Ishikawa (cell line): ENCODE measurements at regions not wholly inside any gene's neighbourhood (a gene's known extent, or its start where the extent isn't known, plus 50 kb on each side); places are given as distances from the start of the nearest gene placed in this dataset.

Source experiments
- CEBPB ChIP-seq: IDR thresholded peaks from 2 replicates; pipeline ENCODE4 v1.6.1; 2012
- CREB1 ChIP-seq: IDR thresholded peaks from 2 replicates; pipeline ENCODE4 v1.6.1; 2012; ENCODE audit warnings: low read depth
- EGR1 ChIP-seq: IDR thresholded peaks from 2 replicates; pipeline ENCODE4 v1.6.1; 2012
- EP300 ChIP-seq: IDR thresholded peaks from 2 replicates; pipeline ENCODE4 v1.6.1; 2012; ENCODE audit warnings: borderline replicate concordance
- FOXM1 ChIP-seq: IDR thresholded peaks from 2 replicates; pipeline ENCODE4 v1.6.1; 2012; ENCODE audit warnings: low read depth, borderline replicate concordance
- MAX ChIP-seq: IDR thresholded peaks from 2 replicates; pipeline ENCODE4 v1.6.1; 2012
- NFIC ChIP-seq: IDR thresholded peaks from 2 replicates; pipeline ENCODE4 v1.6.1; 2012
- RAD21 ChIP-seq: IDR thresholded peaks from 2 replicates; pipeline ENCODE4 v1.6.1; 2012; ENCODE audit warnings: low read depth
- REST ChIP-seq: IDR thresholded peaks from 2 replicates; pipeline ENCODE4 v1.6.1; 2012; ENCODE audit warnings: low read depth, mild to moderate bottlenecking
- TAF1 ChIP-seq: IDR thresholded peaks from 2 replicates; pipeline ENCODE4 v1.6.1; 2012; ENCODE audit warnings: low read depth, mild to moderate bottlenecking
- TCF12 ChIP-seq: IDR thresholded peaks from 2 replicates; pipeline ENCODE4 v1.6.1; 2012; ENCODE audit warnings: low read depth
- TEAD4 ChIP-seq: IDR thresholded peaks from 2 replicates; pipeline ENCODE4 v1.6.1; 2012
- YY1 ChIP-seq: IDR thresholded peaks from 2 replicates; pipeline ENCODE4 v1.6.1; 2012; ENCODE audit warnings: low read depth
- ZBTB7A ChIP-seq: IDR thresholded peaks from 2 replicates; pipeline ENCODE4 v1.6.1; 2012; ENCODE audit warnings: low read depth
- TF ChIP-seq, protein P1 (sequence below): IDR thresholded peaks from 2 replicates; pipeline ENCODE4 v1.6.1; 2012

- no peak for TF ChIP-seq TCF12
- TF ChIP-seq CREB1 = no peak
- no peak for TF ChIP-seq TEAD4
- TF ChIP-seq MAX = no peak
- no peak for TF ChIP-seq YY1
- no peak for TF ChIP-seq EP300
- no peak for TF ChIP-seq ZBTB7A
- no peak for TF ChIP-seq RAD21
- TF ChIP-seq, protein P1, sequence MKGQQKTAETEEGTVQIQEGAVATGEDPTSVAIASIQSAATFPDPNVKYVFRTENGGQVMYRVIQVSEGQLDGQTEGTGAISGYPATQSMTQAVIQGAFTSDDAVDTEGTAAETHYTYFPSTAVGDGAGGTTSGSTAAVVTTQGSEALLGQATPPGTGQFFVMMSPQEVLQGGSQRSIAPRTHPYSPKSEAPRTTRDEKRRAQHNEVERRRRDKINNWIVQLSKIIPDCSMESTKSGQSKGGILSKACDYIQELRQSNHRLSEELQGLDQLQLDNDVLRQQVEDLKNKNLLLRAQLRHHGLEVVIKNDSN = no peak
- TF ChIP-seq FOXM1 = no peak
- TF ChIP-seq NFIC = no peak
- TF ChIP-seq EGR1 = no peak
- TF ChIP-seq REST = no peak
- TF ChIP-seq CEBPB = no peak
- no peak for TF ChIP-seq TAF1
Observed at GRCh38 chr1:166272155-166272554, 105.4 kb upstream of the FAM78B start.

DNA sequence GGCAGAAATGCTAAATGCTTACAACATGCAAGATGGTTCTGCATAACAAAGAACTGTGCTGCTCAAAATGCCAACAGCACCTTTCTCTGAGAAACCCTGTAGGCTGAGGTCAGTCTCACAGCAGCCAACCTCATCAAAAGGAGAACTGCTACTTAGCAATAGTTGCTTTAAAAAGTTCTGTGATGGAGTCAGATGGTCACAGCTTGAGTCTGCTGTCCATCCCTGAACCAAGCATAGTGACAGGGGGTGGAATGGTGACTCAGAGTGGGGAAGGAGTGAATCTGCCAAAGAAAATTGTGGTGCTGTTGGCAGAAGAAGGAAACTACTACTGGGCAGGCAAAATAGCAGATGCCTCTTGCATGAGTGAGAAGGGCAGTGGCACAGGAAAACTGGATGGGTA, 106.0 kb upstream of the FAM78B start:
- TF ChIP-seq CREB1 = no peak
- TF ChIP-seq NFIC = no peak
- TF ChIP-seq, protein P1 = no peak
- TF ChIP-seq TCF12 = no peak
- no peak for TF ChIP-seq EP300

GRCh38 chr1:166273618-166274017, 106.8 kb upstream of the FAM78B start:
- TF ChIP-seq FOXM1 (no peak), TAF1 (no peak), NFIC (no peak), RAD21 (no peak), TCF12 (no peak), CEBPB (no peak), EGR1 (no peak), CREB1 (no peak), EP300 (no peak), YY1 (no peak), TEAD4 (no peak), REST (no peak), ZBTB7A (no peak), MAX (no peak)
- TF ChIP-seq, protein P1 = no peak

GRCh38 chr1:166282391-166283137, 115.8 kb upstream of the FAM78B start:
- TF ChIP-seq, protein P1 = no peak
- no peak for TF ChIP-seq TCF12
- TF ChIP-seq EGR1 = no peak
- TF ChIP-seq EP300 = no peak
- no peak for TF ChIP-seq RAD21
- TF ChIP-seq REST = no peak
- TF ChIP-seq CREB1 = no peak
